ENCODE measurements at regions not wholly inside any gene's neighbourhood (a gene's known extent, or its start where the extent isn't known, plus 50 kb on each side); places are given as distances from the start of the nearest gene placed in this dataset.
"Not testable (repeated sequence)": the region's sequence is repeated elsewhere in the genome, so short reads cannot be mapped to it uniquely, and the experiment has no call there.

DNA sequence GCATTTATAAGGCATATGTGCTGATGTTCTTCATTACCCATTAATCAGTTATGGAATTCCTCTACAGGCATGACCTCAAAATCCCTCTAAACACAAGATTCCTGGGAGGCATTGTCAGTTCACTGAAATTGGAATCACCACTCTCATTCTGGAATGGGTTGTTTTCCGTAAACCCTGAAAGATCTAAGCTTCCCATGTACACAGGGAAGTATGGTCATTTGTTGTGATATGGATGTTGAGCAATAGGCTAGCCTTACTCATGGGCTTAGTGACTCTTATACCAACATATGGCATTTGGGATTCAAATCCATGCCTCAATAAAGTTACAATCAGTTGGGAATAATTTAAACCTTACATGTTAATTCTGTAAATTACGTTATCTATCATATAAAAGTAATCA is 258.0 kb downstream of the XPNPEP1 start:
- no peak for DNase-seq (ENCODE audit: extremely low spot score)
- ChIA-PET POLR2A (no interaction called here), CTCF (interaction anchor here (1.1 kb wide), 1 partner anchor 11 kb away, joined by 3 read pairs; no protein-coding TSS in a partner anchor)
- TF ChIP-seq, protein P1, sequence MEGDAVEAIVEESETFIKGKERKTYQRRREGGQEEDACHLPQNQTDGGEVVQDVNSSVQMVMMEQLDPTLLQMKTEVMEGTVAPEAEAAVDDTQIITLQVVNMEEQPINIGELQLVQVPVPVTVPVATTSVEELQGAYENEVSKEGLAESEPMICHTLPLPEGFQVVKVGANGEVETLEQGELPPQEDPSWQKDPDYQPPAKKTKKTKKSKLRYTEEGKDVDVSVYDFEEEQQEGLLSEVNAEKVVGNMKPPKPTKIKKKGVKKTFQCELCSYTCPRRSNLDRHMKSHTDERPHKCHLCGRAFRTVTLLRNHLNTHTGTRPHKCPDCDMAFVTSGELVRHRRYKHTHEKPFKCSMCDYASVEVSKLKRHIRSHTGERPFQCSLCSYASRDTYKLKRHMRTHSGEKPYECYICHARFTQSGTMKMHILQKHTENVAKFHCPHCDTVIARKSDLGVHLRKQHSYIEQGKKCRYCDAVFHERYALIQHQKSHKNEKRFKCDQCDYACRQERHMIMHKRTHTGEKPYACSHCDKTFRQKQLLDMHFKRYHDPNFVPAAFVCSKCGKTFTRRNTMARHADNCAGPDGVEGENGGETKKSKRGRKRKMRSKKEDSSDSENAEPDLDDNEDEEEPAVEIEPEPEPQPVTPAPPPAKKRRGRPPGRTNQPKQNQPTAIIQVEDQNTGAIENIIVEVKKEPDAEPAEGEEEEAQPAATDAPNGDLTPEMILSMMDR (IDR thresholded peaks at IDR 0.05; ENCODE audit: control extremely low read depth, extremely low read depth, low read depth, missing control alignments), result no peak

DNA sequence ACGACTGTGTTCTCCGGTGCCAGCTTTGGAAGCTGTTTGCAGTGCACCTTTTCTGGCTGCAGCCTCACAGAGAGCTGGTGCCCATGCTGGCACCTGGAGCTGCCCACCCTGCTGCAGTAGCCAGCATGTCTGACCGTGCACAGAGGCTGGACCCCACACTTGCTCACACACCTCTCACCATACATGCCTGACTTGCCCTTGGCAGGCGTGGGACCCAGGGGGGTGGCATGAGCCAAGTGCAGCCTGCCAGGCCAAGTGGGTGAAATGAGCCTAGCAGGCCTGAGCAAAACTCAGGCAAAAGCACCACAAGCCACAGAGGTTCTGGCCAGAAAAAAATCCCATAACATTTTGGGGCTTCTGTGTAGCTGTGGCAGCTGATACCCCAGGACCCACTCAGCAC is 258.8 kb downstream of the XPNPEP1 start:
- CTCF ChIA-PET, result interaction anchor here (1.1 kb wide), 1 partner anchor 12 kb away, joined by 3 read pairs; no protein-coding TSS in a partner anchor
- no peak for DNase-seq (ENCODE audit: extremely low spot score)
- TF ChIP-seq, protein P1 (IDR thresholded peaks at IDR 0.05; ENCODE audit: control extremely low read depth, extremely low read depth, low read depth, missing control alignments), result no peak
- POLR2A ChIA-PET, result no interaction called here

GRCh38 chr10:109663122-109663521 is 260.2 kb downstream of the XPNPEP1 start:
- ChIA-PET POLR2A (no interaction called here), CTCF (no interaction called here)
- DNase-seq (ENCODE audit: extremely low spot score), result no peak
- TF ChIP-seq, protein P1 (IDR thresholded peaks at IDR 0.05; ENCODE audit: control extremely low read depth, extremely low read depth, low read depth, missing control alignments), result no peak

DNA sequence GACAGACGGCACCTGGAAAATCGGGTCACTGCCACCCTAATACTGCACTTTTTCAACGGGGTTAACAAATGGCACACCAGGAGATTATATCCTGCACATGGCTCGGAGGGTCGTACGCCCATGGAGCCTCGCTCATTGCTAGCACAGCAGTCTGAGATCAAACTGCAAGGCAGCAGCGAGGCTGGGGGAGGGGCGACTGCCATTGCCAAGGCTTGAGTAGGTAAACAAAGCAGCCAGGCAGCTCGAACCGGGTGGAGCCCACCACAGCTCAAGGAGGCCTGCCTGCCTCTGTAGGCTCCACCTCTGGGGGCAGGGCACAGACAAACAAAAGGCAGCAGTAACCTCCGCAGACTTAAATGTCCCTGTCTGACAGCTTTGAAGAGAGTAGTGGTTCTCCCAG is 270.7 kb downstream of the XPNPEP1 start:
- DNase-seq (ENCODE audit: extremely low spot score); POLR2A ChIA-PET; CTCF ChIA-PET: not testable (repeated sequence)

DNA sequence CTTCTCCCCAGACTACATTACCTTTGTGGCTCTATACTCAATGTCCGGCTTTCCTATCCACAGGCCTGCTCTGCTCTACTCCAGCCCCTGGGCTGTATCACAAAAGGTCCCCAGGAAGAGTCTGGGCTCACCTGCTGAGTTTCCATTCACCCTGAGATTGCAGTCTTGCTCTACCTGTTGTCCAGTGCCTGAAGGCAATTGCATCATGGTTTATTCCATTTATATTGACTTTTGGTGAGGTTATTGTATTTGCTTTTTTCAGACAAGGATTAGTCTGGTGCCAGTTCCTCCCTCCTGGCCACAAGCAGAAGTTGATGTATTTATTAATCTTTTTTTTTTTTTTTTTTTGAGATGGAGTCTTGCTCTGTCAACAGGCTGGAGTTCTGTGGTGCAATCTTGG is 273.1 kb downstream of the XPNPEP1 start:
- DNase-seq (ENCODE audit: extremely low spot score), result no peak
- CTCF ChIA-PET, result no interaction called here
- TF ChIP-seq, protein P1 (IDR thresholded peaks at IDR 0.05; ENCODE audit: control extremely low read depth, extremely low read depth, low read depth, missing control alignments), result no peak
- POLR2A ChIA-PET, result no interaction called here

- TF ChIP-seq, protein P1 (IDR thresholded peaks at IDR 0.05; ENCODE audit: control extremely low read depth, extremely low read depth, low read depth, missing control alignments), result no peak
Measured at GRCh38 chr10:109647627-109648026, 275.7 kb downstream of the XPNPEP1 start.

DNA sequence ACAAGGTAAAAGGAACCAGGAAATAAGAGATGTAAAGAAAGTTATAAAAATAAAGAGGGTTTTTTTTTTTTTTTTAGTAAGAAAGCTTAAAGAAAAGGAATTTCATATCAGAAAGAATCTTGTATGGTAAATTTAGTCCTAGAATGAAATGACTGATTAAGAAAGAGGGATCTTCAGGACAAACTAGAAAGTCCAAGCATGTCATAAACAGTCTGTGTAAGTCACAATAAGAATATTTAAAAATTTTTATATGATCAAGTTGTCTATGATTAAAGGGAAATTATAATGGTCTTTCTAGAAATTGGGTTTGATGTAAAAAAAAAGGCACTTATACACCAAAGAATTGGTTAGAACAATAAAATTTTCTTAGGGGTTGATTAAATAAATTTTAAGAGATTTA is 289.5 kb downstream of the XPNPEP1 start:
- CTCF ChIA-PET, result no interaction called here
- TF ChIP-seq, protein P1 (IDR thresholded peaks at IDR 0.05; ENCODE audit: control extremely low read depth, extremely low read depth, low read depth, missing control alignments), result no peak
- POLR2A ChIA-PET, result no interaction called here

More at GRCh38 chr10:109647627-109648026, 275.7 kb downstream of the XPNPEP1 start:
- no peak for DNase-seq (ENCODE audit: extremely low spot score)
- CTCF ChIA-PET, result no interaction called here
- POLR2A ChIA-PET, result no interaction called here

DNA sequence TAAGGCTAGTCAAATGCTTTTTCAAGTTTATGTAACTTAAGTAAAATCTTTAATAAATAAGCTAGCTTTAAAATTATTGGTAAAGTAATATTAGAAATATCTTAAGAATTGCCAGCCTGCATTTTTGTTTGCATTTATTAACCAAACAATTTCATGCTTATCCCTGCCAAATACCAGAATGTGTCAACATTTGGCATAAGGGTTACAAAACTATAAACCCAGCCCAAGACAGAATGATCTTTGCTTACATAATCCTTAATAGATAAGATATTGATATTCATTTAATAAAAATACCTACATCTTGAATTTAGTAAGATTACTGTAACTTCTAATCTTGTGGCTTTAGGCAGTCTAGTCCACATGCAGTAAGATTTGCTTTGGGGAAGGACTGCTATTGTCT is 290.3 kb downstream of the XPNPEP1 start:
- DNase-seq (ENCODE audit: extremely low spot score); POLR2A ChIA-PET; CTCF ChIA-PET: not testable (repeated sequence)

More for the DNA sequence above, 289.5 kb downstream of the XPNPEP1 start:
- no peak for DNase-seq (ENCODE audit: extremely low spot score)

Measured in GM10248 (cell line).